ENCODE measurements at regions not wholly inside any gene's neighbourhood (a gene's known extent, or its start where the extent isn't known, plus 50 kb on each side); places are given as distances from the start of the nearest gene placed in this dataset.

DNA sequence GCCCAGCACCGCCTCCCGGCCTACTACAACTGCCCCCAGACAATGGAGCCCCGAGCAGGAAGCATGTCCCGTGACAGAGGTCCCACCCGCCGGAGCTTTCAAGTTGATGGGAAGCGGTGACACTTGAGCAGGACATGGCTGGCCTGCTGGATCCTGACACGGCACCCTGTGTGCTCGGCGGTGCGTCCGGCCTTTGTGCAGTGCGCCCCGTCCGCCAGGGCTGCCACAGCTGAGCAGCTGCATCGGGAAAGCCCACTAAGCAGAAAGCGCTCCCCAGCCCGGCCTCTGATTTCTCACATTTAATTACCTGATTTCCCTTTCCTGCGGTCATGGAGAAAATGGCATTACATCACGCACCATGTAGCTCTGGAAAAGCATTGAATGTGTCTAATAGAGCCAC is 611.9 kb downstream of the IRX1 start:
- ChIA-PET POLR2A (no interaction called here), CTCF (no interaction called here)
- TF ChIP-seq, protein P1, sequence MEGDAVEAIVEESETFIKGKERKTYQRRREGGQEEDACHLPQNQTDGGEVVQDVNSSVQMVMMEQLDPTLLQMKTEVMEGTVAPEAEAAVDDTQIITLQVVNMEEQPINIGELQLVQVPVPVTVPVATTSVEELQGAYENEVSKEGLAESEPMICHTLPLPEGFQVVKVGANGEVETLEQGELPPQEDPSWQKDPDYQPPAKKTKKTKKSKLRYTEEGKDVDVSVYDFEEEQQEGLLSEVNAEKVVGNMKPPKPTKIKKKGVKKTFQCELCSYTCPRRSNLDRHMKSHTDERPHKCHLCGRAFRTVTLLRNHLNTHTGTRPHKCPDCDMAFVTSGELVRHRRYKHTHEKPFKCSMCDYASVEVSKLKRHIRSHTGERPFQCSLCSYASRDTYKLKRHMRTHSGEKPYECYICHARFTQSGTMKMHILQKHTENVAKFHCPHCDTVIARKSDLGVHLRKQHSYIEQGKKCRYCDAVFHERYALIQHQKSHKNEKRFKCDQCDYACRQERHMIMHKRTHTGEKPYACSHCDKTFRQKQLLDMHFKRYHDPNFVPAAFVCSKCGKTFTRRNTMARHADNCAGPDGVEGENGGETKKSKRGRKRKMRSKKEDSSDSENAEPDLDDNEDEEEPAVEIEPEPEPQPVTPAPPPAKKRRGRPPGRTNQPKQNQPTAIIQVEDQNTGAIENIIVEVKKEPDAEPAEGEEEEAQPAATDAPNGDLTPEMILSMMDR (IDR thresholded peaks at IDR 0.05; ENCODE audit: insufficient read depth in 1 of 2, low read depth in 1 of 2, low read length in 1 of 2, severe bottlenecking in 1 of 2, unreplicated experiment in 1 of 2) = no peak
- Histone ChIP-seq H3K9me3 (no peaks in the 10 kb centered on the region), H3K4me3 (ENCODE audit: low read depth, low read length) (no peak overlapping the region), H3K27me3 (replicated peaks; ENCODE audit: control insufficient read depth, insufficient read depth, low read length) (no peaks in the 10 kb centered on the region), H3K4me1 (no peaks in the 10 kb centered on the region), H3K36me3 (ENCODE audit: control insufficient read depth, insufficient read depth, low read length) (no peaks in the 10 kb centered on the region)
- no peak overlapping the region for H3K4me3 Mint-ChIP-seq (ENCODE audit: unreplicated experiment)
- no peaks in the 10 kb centered on the region for H3K36me3 Mint-ChIP-seq (ENCODE audit: insufficient read depth, unreplicated experiment)
- no peaks in the 10 kb centered on the region for H3K4me1 Mint-ChIP-seq (ENCODE audit: low read depth, unreplicated experiment)
- no peak overlapping the region for H3K27ac Mint-ChIP-seq (ENCODE audit: unreplicated experiment)
- no peak for DNase-seq
- no peaks in the 10 kb centered on the region for H3K9me3 Mint-ChIP-seq (ENCODE audit: unreplicated experiment)
- peaks cover 3% of the 10 kb centered on the region for H3K27me3 Mint-ChIP-seq (ENCODE audit: insufficient read depth, unreplicated experiment)
- BruUV-seq (replicated peaks) = no TSS peak
- intact Hi-C loops (cut with micrococcal nuclease; ENCODE audit: unreplicated experiment) = no loop called here

DNA sequence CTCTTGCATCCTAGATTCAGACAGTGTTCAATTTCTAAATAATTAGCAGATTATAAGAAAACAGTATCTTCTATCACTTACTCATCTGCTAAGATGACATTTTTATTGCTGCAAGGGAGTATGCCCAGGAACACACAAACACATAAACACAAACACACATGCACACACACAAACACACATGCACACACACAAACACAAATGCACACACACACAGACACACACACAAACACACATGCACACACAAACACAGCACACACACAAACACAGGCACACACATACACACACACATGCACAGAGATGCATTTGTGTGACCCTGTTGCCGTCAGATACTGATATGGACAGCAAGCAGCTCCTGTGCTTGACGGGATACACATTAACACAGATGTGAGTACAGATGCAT is 612.9 kb downstream of the IRX1 start:
- H3K4me3 Mint-ChIP-seq (ENCODE audit: unreplicated experiment) = no peak overlapping the region
- Histone ChIP-seq H3K27me3 (replicated peaks; ENCODE audit: control insufficient read depth, insufficient read depth, low read length) (no peaks in the 10 kb centered on the region), H3K36me3 (ENCODE audit: control insufficient read depth, insufficient read depth, low read length) (no peaks in the 10 kb centered on the region), H3K4me1 (no peaks in the 10 kb centered on the region), H3K4me3 (ENCODE audit: low read depth, low read length) (no peak overlapping the region), H3K9me3 (no peaks in the 10 kb centered on the region)
- no peaks in the 10 kb centered on the region for H3K36me3 Mint-ChIP-seq (ENCODE audit: insufficient read depth, unreplicated experiment)
- DNase-seq = no peak
- no TSS peak for BruUV-seq (replicated peaks)
- H3K9me3 Mint-ChIP-seq (ENCODE audit: unreplicated experiment) = no peaks in the 10 kb centered on the region
- H3K27me3 Mint-ChIP-seq (ENCODE audit: insufficient read depth, unreplicated experiment) = peaks cover 3% of the 10 kb centered on the region
- intact Hi-C loops (cut with micrococcal nuclease; ENCODE audit: unreplicated experiment) = no loop called here
- H3K27ac Mint-ChIP-seq (ENCODE audit: unreplicated experiment) = no peak overlapping the region
- CTCF ChIA-PET = no interaction called here
- no peaks in the 10 kb centered on the region for H3K4me1 Mint-ChIP-seq (ENCODE audit: low read depth, unreplicated experiment)
- POLR2A ChIA-PET = no interaction called here
- TF ChIP-seq, protein P1 (IDR thresholded peaks at IDR 0.05; ENCODE audit: insufficient read depth in 1 of 2, low read depth in 1 of 2, low read length in 1 of 2, severe bottlenecking in 1 of 2, unreplicated experiment in 1 of 2) = no peak

DNA sequence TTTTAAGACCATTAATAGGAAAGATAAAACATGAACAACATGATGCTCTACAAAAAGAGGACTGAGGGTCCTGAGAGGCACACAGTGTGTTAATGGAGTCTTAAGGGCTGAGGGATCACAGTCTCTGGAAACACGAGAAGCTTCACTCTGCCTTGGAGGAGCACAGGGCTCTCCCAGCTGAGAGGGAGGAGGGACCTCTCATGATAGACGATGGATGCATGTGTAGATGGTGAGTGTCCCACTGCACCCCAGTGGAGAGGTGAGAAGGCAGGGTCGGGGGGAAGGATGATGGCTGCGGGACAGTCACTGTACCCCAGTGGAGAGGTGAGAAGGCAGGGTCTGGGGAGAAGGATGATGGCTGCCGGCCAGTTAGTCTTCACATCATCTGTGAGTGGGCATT is 613.4 kb downstream of the IRX1 start:
- Histone ChIP-seq H3K9me3 (no peaks in the 10 kb centered on the region), H3K36me3 (ENCODE audit: control insufficient read depth, insufficient read depth, low read length) (no peaks in the 10 kb centered on the region), H3K27me3 (replicated peaks; ENCODE audit: control insufficient read depth, insufficient read depth, low read length) (no peaks in the 10 kb centered on the region), H3K4me1 (no peaks in the 10 kb centered on the region), H3K4me3 (ENCODE audit: low read depth, low read length) (no peak overlapping the region)
- no peak overlapping the region for H3K4me3 Mint-ChIP-seq (ENCODE audit: unreplicated experiment)
- TF ChIP-seq, protein P1 (IDR thresholded peaks at IDR 0.05; ENCODE audit: insufficient read depth in 1 of 2, low read depth in 1 of 2, low read length in 1 of 2, severe bottlenecking in 1 of 2, unreplicated experiment in 1 of 2) = no peak
- POLR2A ChIA-PET = no interaction called here
- DNase-seq = no peak
- no peaks in the 10 kb centered on the region for H3K36me3 Mint-ChIP-seq (ENCODE audit: insufficient read depth, unreplicated experiment)
- BruUV-seq (replicated peaks) = no TSS peak
- no peaks in the 10 kb centered on the region for H3K4me1 Mint-ChIP-seq (ENCODE audit: low read depth, unreplicated experiment)
- peaks cover 3% of the 10 kb centered on the region for H3K27me3 Mint-ChIP-seq (ENCODE audit: insufficient read depth, unreplicated experiment)
- intact Hi-C loops (cut with micrococcal nuclease; ENCODE audit: unreplicated experiment) = no loop called here
- CTCF ChIA-PET = no interaction called here
- no peak overlapping the region for H3K27ac Mint-ChIP-seq (ENCODE audit: unreplicated experiment)
- H3K9me3 Mint-ChIP-seq (ENCODE audit: unreplicated experiment) = no peaks in the 10 kb centered on the region

Data from Caco-2 (cell line).